HG03571 (cell line): ENCODE measurements at regions not wholly inside any gene's neighbourhood (a gene's known extent, or its start where the extent isn't known, plus 50 kb on each side); places are given as distances from the start of the nearest gene placed in this dataset.

Experiments
- ATAC-seq: cut with Tn5 transposase; IDR thresholded peaks from one replicate; pipeline ENCODE4 v1.9.1; 2021; ENCODE audit not compliant: unreplicated experiment

DNA sequence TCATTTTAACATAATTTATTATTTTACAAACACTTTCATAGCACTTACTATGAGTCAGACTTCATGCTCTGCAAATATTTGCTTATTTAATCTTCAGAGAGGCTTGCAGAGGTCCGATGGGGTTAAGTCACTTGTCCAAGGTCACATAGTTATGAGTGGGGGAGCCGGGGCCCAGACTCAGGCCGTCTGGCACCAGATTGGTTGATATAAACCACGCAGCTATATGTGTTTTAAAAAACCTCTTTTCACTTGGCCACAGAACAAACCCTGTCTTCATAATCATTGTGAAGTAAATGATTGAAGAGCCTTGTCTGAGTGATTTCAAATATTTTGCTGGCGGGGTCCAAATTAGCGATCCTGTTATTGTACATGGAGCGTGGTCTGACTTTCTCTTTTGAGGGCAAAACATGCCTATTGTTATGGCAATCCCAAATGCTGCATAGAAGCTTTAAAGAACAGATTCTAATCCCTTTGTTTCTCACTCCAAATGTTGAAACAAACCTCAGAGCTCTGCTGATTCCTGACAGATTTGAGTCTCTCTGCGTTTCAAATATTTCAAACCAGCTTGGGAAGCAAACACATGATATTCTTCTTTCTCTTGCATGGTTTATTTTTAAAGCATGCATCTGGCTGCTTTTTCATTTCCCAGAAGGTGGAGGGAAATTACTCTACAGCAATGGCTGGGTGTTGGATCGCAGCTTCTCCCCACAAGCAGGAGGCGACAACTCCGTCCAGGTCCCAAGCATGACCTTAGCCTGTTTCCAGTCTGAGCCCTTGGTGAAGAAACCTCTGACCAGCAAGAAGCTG lies 142.4 kb downstream of the DDX1 start:
- ATAC-seq, result no peak

GRCh38 chr2:15734674-15735483 lies 143.2 kb downstream of the DDX1 start:
- no peak for ATAC-seq

GRCh38 chr2:15735484-15736326 lies 144.0 kb downstream of the DDX1 start:
- no peak for ATAC-seq

DNA sequence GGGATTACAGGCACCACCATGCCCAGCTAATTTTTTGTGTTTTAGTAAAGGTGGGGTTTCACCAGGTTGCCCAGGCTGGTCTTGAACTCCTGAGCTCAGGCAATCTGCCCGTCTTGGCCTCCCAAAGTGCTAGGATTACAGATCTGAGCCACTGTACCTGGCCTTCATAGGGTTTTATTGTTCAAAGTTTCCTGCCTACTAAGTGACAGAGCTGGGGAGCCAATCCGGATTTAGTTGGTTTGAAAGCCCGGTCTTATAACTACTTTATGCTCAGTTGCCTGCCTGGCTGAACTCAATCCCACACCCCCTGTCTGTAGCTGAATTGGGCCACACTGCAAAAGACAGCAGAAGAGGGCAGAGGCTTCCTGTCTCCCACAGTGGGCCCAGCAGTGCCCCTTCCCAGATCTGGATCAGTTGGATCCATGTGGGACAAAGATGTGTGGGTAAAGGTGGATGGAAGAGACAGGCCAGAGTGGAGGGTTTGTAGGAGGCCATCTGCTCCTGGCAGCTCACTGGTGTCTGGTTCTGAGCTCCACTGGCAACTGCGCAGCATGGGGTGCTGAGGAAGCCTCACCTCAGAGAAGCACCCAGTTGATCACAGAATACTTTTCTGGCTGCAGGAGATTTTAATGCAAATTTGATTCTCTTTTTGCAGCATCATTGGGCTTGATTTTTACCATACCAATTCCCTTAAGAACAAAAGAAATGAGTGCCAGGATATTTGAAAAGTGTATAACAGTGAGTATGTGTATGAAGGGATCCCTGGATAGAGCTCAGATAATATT lies 144.9 kb downstream of the DDX1 start:
- no peak for ATAC-seq

- no peak for ATAC-seq
These were observed 145.9 kb downstream of the DDX1 start for GRCh38 chr2:15737314-15738224.

DNA sequence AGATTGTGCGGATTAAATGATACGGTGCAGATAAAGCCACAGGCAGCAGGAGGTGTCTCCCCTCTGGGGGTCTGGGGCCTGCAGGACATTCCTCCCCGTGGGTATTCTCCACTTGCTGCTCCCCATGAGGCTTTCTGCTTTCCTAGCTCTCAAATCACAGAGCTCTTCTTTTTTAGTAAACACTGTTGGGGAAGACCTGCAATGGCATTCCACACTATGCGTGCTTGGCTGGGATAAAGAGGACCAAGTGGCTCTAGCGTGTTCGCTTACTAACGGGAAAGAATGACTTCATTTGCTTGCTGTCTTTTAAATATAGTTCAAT lies 146.5 kb downstream of the DDX1 start:
- ATAC-seq, result no peak

DNA sequence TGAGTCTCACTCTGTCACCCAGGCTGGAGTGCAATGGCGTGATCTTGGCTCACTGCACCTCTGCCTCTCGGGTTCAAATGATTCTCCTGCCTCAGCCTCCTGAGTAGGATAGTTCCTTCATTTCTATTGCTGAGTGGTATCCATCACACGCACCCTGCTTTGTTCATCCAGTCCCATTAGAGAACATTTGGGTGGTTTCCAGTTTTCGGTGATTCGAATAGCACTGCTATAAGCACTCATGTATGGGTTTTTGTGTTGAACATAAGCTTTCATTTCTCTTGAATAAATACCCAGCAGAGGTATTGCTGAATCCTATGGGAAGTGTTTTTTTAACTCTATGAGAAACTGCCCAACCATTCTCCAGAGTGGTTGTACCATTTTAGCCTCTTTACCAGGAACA lies 147.3 kb downstream of the DDX1 start:
- ATAC-seq, result no peak

DNA sequence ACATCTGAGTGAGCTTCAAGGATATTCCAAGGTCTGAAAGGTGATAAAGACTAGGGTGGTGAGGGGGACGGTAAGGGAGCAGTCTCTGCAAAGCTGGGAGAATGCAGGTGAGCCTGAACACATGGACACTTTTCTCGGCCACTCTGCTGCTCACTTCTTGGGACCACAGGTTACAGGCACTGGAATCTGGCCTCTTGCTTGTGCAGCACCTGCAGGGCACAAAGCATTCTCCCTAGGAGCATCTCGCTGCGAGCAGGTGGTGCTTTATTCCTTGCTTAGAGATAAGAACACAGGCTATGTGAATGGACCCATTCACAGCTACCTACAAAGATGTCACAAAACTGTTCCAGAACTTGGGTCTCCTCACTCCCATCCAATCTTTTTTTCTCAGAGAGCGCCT lies 153.2 kb downstream of the DDX1 start:
- ATAC-seq, result no peak

- ATAC-seq, result no peak
These were observed 153.7 kb downstream of the DDX1 start for GRCh38 chr2:15745350-15745749.

DNA sequence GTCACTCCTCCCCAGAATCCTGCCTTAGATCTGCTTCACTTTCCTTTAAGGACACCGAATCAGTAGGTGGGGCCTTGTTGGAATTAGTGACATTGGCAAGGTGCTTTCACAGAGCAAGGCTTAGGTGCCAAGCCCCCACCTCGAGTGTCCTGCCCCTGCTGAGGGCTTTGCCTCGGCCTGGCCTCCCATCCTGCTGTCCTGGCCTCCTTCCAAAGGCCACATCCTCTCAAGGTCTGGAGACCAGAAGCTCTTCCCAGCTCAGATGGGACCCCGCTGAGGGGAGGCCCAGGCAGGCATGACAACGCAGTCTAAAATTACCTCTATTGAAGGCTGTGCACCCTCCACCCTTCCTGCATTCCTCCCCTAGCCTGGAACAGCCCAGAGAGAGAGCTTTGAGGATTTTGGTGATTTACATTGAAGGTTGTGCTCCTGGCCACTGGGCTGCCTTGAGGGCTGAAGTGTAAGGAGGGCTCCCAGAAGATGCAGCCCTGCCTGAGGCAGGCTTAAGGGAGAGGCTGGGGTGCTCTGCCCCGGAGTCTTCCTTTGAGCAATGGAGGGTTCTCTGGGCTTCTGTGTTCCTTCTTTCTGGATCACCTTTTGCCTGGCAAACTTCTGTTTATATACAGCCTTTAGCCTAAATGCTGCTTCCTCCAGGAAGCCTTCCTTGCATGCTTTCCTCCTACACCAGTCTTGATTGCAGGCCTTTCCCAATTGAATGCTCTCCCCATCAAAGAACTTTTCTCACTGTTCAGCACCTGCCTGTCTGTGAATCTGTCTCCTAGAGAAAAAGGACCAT lies 154.4 kb downstream of the DDX1 start:
- ATAC-seq, result no peak

GRCh38 chr2:15746703-15747550 lies 155.3 kb downstream of the DDX1 start:
- no peak for ATAC-seq

DNA sequence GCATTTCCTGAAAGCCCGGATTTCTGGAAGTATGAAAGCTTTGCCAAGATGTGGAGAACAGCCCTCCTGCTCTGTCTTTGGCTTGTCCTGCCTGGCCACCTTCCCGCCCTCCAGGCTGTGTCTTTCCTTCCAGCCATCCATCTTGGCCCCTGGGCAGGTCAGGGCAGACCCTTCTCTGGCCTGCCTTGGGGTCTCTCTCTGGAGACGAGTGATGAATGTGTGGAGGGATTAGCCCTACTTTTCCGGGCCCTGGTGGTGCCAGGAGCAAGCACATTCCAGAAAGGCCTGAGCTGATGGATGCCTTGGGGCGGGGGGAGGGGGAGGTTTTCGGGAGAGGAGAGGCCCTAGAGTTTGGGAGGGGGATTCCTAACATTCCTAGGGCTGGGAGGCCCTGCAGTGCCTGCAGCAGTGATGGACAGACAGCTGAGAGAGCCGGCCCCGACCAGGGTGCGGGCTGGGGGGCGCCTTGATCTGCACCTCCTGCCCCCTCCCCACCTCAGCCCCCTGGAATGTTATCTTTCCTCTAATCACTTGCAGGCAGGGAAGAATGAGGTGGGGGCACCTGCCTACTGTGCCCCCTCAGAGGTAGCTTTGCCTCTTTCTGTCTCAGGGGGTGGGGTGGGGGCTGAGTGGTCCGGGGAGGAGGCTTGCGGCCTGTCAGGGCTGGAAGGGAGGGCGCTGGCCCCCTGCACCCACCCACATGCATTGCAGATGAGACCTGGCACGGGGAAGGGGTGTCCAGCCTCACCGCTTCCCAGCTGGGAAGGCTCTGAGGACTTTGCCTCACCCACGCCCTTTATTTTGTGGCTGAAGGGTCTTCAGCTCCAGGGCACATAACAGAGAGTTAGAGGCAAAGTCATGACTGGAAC lies 156.2 kb downstream of the DDX1 start:
- no peak for ATAC-seq

DNA sequence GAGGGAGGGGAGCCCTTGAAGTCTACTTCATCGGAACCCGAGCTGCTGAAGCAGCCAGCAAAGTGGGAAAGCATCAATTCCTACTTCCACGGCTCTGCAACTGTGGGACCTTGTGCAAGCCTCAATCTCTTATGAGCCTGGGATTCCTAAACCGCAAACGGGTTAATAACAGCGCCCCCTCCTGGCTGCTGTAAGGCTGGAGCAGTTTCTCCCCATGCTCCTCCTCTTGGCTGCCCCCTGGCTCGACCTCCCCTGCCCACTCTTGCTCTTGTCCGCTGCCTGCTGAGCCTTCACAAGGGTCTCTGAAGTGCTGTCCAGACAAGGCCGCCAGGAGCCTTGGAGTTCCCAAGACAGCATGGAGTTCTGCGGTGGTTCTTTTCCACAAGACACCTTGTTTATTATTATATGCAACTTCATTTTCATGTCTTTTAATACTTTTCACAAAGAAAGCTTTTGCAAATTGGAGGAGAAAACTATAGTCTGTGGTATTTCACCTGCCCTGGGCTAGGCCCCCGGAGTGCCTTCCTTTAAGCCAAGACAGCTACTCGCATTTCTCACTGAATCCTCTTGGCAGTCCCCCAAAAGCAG lies 157.2 kb downstream of the DDX1 start:
- no peak for ATAC-seq

DNA sequence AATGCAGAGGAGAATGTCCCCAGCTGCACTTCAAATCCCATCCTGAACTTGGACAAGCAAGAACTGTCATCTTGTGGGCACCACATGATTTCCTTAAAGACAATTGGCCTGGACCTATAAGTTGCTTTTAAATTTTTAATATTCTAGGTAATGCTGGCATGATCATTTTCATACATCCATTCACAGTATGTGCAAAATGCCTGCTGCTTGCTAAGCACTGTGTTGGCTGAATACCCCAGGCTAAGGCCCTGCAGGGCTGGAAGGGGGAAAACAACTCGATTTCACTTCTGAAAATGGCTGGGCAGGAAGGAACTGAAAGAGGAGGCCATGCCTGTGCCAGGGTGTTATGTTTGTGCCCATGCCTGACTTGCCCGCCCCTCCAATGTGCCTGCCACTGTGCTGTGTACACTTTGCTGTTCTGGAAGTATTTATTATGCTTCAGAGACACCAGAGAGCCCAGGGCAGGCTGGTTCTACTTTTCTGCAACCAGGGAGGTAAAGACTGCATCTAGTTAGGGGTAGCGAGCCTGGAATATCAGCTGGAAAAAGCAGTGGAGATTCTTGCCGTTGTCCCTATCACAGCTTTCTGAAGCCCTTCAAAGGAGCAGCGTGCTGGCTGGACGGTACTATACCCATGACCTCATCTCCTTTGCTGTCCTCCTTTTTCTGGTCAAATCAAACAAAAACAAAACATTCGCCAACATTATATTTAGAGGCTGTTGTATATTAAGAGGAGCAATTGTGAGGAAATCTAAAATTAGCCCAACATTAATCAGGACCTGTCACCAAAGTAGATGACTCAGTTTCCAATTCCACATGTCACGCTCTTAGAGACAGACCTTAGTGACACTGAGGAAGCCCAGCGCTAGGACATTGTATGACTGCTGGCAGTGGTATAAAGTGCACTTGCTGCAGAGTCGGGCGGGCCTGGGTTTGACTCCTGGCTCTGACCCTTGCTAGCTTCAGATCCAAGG lies 158.1 kb downstream of the DDX1 start:
- no peak for ATAC-seq

- no peak for ATAC-seq
These were observed 158.8 kb downstream of the DDX1 start for GRCh38 chr2:15750433-15750814.
